ENCODE measurements at regions not wholly inside any gene's neighbourhood (a gene's known extent, or its start where the extent isn't known, plus 50 kb on each side); places are given as distances from the start of the nearest gene placed in this dataset.

GRCh38 chr4:58515226-58515625 lies 1405.0 kb upstream of the IGFBP7 start:
- in situ Hi-C loops (cut with HindIII; ENCODE audit: low pct_unique_long_range_greater_than_20kb, low sequenced_read_pairs) (no loop called here), intact Hi-C loops (cut with micrococcal nuclease; ENCODE audit: unreplicated experiment) (no loop called here)
- ChIA-PET CTCF (no interaction called here), POLR2A (no interaction called here)
- Histone ChIP-seq H3K36me3 (ENCODE audit: control insufficient read depth, insufficient read depth, low read length) (no peaks in the 10 kb centered on the region), H3K4me3 (ENCODE audit: low read depth in 2 of 2, low read length in 2 of 2) (no peak overlapping the region), H3K4me1 (ENCODE audit: control insufficient read depth, insufficient read depth, low read length) (no peaks in the 10 kb centered on the region), H3K27ac (ENCODE audit: low read length) (no peak overlapping the region), H3K9me3 (ENCODE audit: control insufficient read depth, insufficient read depth, low read depth, low read length) (no peaks in the 10 kb centered on the region), H3K27me3 (ENCODE audit: control insufficient read depth, insufficient read depth, low read length) (no peaks in the 10 kb centered on the region)
- no TSS peak for BruUV-seq (replicated peaks)
- no peak for ATAC-seq
- no peak for TF ChIP-seq POLR2AphosphoS5 (IDR thresholded peaks at IDR 0.05; ENCODE audit: low read depth, low read length)
- TF ChIP-seq CTCF (IDR thresholded peaks at IDR 0.05): no peak
- no peak for TF ChIP-seq TCF7L2 (IDR thresholded peaks at IDR 0.05; ENCODE audit: low read depth, low read length)
- no peak for TF ChIP-seq REST (IDR thresholded peaks at IDR 0.05; ENCODE audit: insufficient read depth in 1 of 2, low read depth in 2 of 2, low read length in 1 of 2)
- no peak for TF ChIP-seq SIN3A (IDR thresholded peaks at IDR 0.05; ENCODE audit: borderline replicate concordance, insufficient read depth, low read depth, low read length)
- no peak for DNase-seq (ENCODE audit: low read depth, low spot score)

GRCh38 chr4:58514299-58514698 lies 1404.1 kb upstream of the IGFBP7 start:
- Histone ChIP-seq H3K27me3 (ENCODE audit: control insufficient read depth, insufficient read depth, low read length) (no peaks in the 10 kb centered on the region), H3K27ac (ENCODE audit: low read length) (no peak overlapping the region), H3K9me3 (ENCODE audit: control insufficient read depth, insufficient read depth, low read depth, low read length) (no peaks in the 10 kb centered on the region), H3K36me3 (ENCODE audit: control insufficient read depth, insufficient read depth, low read length) (no peaks in the 10 kb centered on the region), H3K4me1 (ENCODE audit: control insufficient read depth, insufficient read depth, low read length) (no peaks in the 10 kb centered on the region), H3K4me3 (ENCODE audit: low read depth in 2 of 2, low read length in 2 of 2) (no peak overlapping the region)
- ATAC-seq (no peak), DNase-seq (ENCODE audit: low read depth, low spot score) (no peak)
- ChIA-PET POLR2A (no interaction called here), CTCF (no interaction called here)
- in situ Hi-C loops (cut with HindIII; ENCODE audit: low pct_unique_long_range_greater_than_20kb, low sequenced_read_pairs): no loop called here
- intact Hi-C loops (cut with micrococcal nuclease; ENCODE audit: unreplicated experiment): no loop called here
- no peak for TF ChIP-seq POLR2AphosphoS5 (IDR thresholded peaks at IDR 0.05; ENCODE audit: low read depth, low read length)
- TF ChIP-seq SIN3A (IDR thresholded peaks at IDR 0.05; ENCODE audit: borderline replicate concordance, insufficient read depth, low read depth, low read length): no peak
- TF ChIP-seq TCF7L2 (IDR thresholded peaks at IDR 0.05; ENCODE audit: low read depth, low read length): no peak
- TF ChIP-seq CTCF (IDR thresholded peaks at IDR 0.05): no peak
- TF ChIP-seq REST (IDR thresholded peaks at IDR 0.05; ENCODE audit: insufficient read depth in 1 of 2, low read depth in 2 of 2, low read length in 1 of 2): no peak
- BruUV-seq (replicated peaks): no TSS peak
